ENCODE measurements at regions not wholly inside any gene's neighbourhood (a gene's known extent, or its start where the extent isn't known, plus 50 kb on each side); places are given as distances from the start of the nearest gene placed in this dataset.

DNA sequence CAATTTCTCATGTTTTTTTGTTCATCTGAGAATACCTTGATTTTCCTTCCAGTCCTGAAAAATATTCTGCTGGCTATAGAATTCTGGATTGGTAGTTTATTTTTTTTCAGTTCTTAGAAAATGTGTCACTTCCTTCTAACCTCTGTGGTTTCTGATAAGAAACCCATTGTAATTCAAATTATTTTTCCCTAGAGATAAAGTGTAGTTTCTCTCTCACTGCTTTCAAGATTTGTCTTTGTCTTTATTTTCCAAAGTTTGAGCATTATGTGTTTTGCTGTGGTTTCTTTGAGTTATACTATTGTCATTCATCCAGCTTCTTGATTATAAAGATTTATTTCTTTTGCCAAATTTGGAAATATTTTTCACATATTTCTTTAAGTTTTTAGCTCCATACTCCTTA lies 324.0 kb upstream of the SPRY2 start:
- Histone ChIP-seq H3K4me3 (no peak overlapping the region), H3K36me3 (ENCODE audit: control insufficient read depth in 2 of 2, insufficient read depth in 2 of 2, low read length in 1 of 2) (no peaks in the 10 kb centered on the region), H3K4me1 (ENCODE audit: control insufficient read depth, insufficient read depth, low read length) (no peaks in the 10 kb centered on the region), H3K27me3 (replicated peaks in 1 of 2; ENCODE audit: control insufficient read depth in 2 of 2, insufficient read depth in 2 of 2, low read length in 1 of 2) (no peaks in the 10 kb centered on the region), H3K9ac (ENCODE audit: control insufficient read depth, insufficient read depth, low read length) (no peak overlapping the region), H2AFZ (ENCODE audit: control insufficient read depth, low read depth, low read length) (no peak overlapping the region), H3K9me3 (replicated peaks; ENCODE audit: control insufficient read depth, insufficient read depth, low read length) (no peaks in the 10 kb centered on the region), H3K79me2 (ENCODE audit: control insufficient read depth, insufficient read depth, low read length) (no peaks in the 10 kb centered on the region), H3K4me2 (ENCODE audit: control insufficient read depth, insufficient read depth) (no peak overlapping the region), H3K27ac (ENCODE audit: control insufficient read depth, insufficient read depth) (no peak overlapping the region), H4K20me1 (ENCODE audit: control insufficient read depth, insufficient read depth) (no peaks in the 10 kb centered on the region)
- no TSS peak for BruUV-seq (replicated peaks)
- POLR2A ChIA-PET = no interaction called here
- intact Hi-C loops (cut with micrococcal nuclease; ENCODE audit: unreplicated experiment) = no loop called here
- SMC1A ChIA-PET (ENCODE audit: uncharacterized antibody, unreplicated experiment) = interaction anchor here (0.7 to 1.8 kb wide), 3 partner anchors 10 to 121 kb away, joined by 3 to 4 read pairs (median 4); no protein-coding TSS in a partner anchor
- TF ChIP-seq TCF3 (IDR thresholded peaks at IDR 0.05; ENCODE audit: borderline replicate concordance, insufficient read depth, low read depth, low read length) = no peak
- TF ChIP-seq SIX5 (IDR thresholded peaks at IDR 0.05; ENCODE audit: low read depth, low read length, severe bottlenecking) = no peak
- TF ChIP-seq SMAD1 (IDR thresholded peaks at IDR 0.05; ENCODE audit: low read depth, partially characterized antibody) = no peak
- TF ChIP-seq NR2C2 (IDR thresholded peaks at IDR 0.05; ENCODE audit: borderline replicate concordance, control insufficient read depth, insufficient read length, low read depth) = no peak
- no peak for TF ChIP-seq CHD2 (IDR thresholded peaks at IDR 0.05; ENCODE audit: borderline replicate concordance, low read depth, low read length)
- RAD21 ChIA-PET (ENCODE audit: unreplicated experiment) = no interaction called here
- FAIRE-seq (no peak), DNase-seq (ENCODE audit: low read depth, low spot score) (no peak), ATAC-seq (no peak)
- in situ Hi-C loops (cut with MboI) = no loop called here
- CTCF ChIA-PET = interaction anchor here (1.3 kb wide), 1 partner anchor 9 kb away, joined by 3 read pairs; no protein-coding TSS in a partner anchor

DNA sequence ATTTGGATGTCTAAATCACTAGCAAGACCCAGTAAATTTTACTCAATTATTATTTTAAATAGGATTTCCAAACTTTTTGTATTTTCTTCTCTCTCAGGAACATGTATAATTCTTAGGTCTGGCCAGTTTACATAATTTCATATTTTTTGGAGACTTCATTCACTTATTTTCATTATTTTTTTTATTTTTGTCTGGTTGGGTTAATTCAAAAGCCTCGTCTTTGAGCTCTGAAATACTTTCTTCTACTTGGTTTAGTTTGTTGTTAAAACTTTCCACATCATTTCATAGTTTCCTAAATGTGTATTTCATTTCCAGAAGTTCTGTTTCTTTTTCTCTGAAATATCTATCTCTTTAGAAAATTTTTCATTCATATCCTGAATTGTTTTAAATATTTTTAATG lies 322.9 kb upstream of the SPRY2 start:
- no peak for FAIRE-seq

More for the DNA sequence above, 322.9 kb upstream of the SPRY2 start:
- no peak overlapping the region for H3K4me2 ChIP-seq (ENCODE audit: control insufficient read depth, insufficient read depth)
- H4K20me1 ChIP-seq (ENCODE audit: control insufficient read depth, insufficient read depth) = no peaks in the 10 kb centered on the region
- H3K27me3 ChIP-seq (replicated peaks in 1 of 2; ENCODE audit: control insufficient read depth in 2 of 2, insufficient read depth in 2 of 2, low read length in 1 of 2) = no peaks in the 10 kb centered on the region
- CTCF ChIA-PET = no interaction called here
- H3K9ac ChIP-seq (ENCODE audit: control insufficient read depth, insufficient read depth, low read length) = no peak overlapping the region
- no peaks in the 10 kb centered on the region for H3K4me1 ChIP-seq (ENCODE audit: control insufficient read depth, insufficient read depth, low read length)
- intact Hi-C loops (cut with micrococcal nuclease; ENCODE audit: unreplicated experiment) = no loop called here
- 8% methylated on average over 1 of the region's 1 CpG for WGBS (ENCODE audit: insufficient coverage, insufficient replicate concordance, low lambda C conversion rate, missing lambda C conversion rate)
- POLR2A ChIA-PET = no interaction called here
- ATAC-seq (no peak), DNase-seq (ENCODE audit: low read depth, low spot score) (no peak)
- no peaks in the 10 kb centered on the region for H3K79me2 ChIP-seq (ENCODE audit: control insufficient read depth, insufficient read depth, low read length)
- TF ChIP-seq HDGF (IDR thresholded peaks at IDR 0.05) (no peak), CHD2 (IDR thresholded peaks at IDR 0.05; ENCODE audit: borderline replicate concordance, low read depth, low read length) (no peak), NRF1 (conservative IDR thresholded peaks at IDR 0.05; ENCODE audit: low read depth, low read length) (no peak), SIX5 (IDR thresholded peaks at IDR 0.05; ENCODE audit: low read depth, low read length, severe bottlenecking) (no peak)
- TF ChIP-seq, protein P1, sequence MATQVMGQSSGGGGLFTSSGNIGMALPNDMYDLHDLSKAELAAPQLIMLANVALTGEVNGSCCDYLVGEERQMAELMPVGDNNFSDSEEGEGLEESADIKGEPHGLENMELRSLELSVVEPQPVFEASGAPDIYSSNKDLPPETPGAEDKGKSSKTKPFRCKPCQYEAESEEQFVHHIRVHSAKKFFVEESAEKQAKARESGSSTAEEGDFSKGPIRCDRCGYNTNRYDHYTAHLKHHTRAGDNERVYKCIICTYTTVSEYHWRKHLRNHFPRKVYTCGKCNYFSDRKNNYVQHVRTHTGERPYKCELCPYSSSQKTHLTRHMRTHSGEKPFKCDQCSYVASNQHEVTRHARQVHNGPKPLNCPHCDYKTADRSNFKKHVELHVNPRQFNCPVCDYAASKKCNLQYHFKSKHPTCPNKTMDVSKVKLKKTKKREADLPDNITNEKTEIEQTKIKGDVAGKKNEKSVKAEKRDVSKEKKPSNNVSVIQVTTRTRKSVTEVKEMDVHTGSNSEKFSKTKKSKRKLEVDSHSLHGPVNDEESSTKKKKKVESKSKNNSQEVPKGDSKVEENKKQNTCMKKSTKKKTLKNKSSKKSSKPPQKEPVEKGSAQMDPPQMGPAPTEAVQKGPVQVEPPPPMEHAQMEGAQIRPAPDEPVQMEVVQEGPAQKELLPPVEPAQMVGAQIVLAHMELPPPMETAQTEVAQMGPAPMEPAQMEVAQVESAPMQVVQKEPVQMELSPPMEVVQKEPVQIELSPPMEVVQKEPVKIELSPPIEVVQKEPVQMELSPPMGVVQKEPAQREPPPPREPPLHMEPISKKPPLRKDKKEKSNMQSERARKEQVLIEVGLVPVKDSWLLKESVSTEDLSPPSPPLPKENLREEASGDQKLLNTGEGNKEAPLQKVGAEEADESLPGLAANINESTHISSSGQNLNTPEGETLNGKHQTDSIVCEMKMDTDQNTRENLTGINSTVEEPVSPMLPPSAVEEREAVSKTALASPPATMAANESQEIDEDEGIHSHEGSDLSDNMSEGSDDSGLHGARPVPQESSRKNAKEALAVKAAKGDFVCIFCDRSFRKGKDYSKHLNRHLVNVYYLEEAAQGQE (IDR thresholded peaks at IDR 0.05; ENCODE audit: low read depth, low read length) = no peak
- no peaks in the 10 kb centered on the region for H3K9me3 ChIP-seq (replicated peaks; ENCODE audit: control insufficient read depth, insufficient read depth, low read length)
- SMC1A ChIA-PET (ENCODE audit: uncharacterized antibody, unreplicated experiment) = no interaction called here
- no peaks in the 10 kb centered on the region for H3K36me3 ChIP-seq (ENCODE audit: control insufficient read depth in 2 of 2, insufficient read depth in 2 of 2, low read length in 1 of 2)
- H3K4me3 ChIP-seq = no peak overlapping the region
- BruUV-seq (replicated peaks) = no TSS peak
- no peak overlapping the region for H3K27ac ChIP-seq (ENCODE audit: control insufficient read depth, insufficient read depth)
- H2AFZ ChIP-seq (ENCODE audit: control insufficient read depth, low read depth, low read length) = no peak overlapping the region
- in situ Hi-C loops (cut with MboI) = no loop called here
- RAD21 ChIA-PET (ENCODE audit: unreplicated experiment) = interaction anchor here (1.4 kb wide), 1 partner anchor 79 kb away, joined by 3 read pairs; no protein-coding TSS in a partner anchor

All from GM12878 (cell line).